MG63 (cell line): ENCODE measurements at regions not wholly inside any gene's neighbourhood (a gene's known extent, or its start where the extent isn't known, plus 50 kb on each side); places are given as distances from the start of the nearest gene placed in this dataset.
"Not testable (repeated sequence)": the region's sequence is repeated elsewhere in the genome, so short reads cannot be mapped to it uniquely, and the experiment has no call there.

ENCODE experiments used
- DNase-seq: peaks from one replicate; pipeline ENCODE4 v3.0.0-alpha.2; 2020
- H3K27me3 ChIP-seq: fragments of 250-450 bp; sonication (Bioruptor Pico); 2 replicates; pipeline ENCODE4 v1.5.1; 2020; ENCODE audit warnings: mild to moderate bottlenecking, moderate library complexity
- H3K36me3 ChIP-seq: fragments of 250-450 bp; sonication (Bioruptor Pico); 2 replicates; pipeline ENCODE4 v1.5.1; 2020; ENCODE audit warnings: mild to moderate bottlenecking, moderate library complexity
- H3K4me3 ChIP-seq: fragments of 250-450 bp; sonication (Bioruptor Pico); 2 replicates; pipeline ENCODE4 v1.5.1; 2020; ENCODE audit warnings: mild to moderate bottlenecking, moderate library complexity
- H3K9me3 ChIP-seq: fragments of 250-450 bp; sonication (Bioruptor Pico); 2 replicates; pipeline ENCODE4 v1.5.1; 2020; ENCODE audit warnings: mild to moderate bottlenecking, moderate library complexity

DNA sequence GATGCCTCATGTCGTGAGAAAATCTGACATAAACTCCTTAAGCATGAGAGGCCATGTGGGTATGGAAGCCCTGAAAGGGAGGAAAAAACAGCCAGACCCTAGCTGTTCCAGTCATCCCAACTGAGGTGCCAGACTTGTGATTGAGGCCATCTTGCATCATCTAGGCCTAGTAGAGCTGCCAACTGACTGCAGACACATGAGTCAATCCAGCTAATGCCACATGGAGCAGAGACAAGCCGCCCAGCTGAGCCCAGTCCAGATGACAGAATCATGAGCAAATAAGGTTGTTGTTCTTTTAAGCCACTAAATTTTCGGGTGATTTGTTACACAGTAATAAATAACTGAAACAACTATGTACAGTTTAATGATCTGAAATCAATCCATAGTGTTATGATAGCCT is 680.9 kb downstream of the MAFB start:
- peak; percentile 86 for DNase-seq
- H3K36me3 ChIP-seq, result no peaks in the 10 kb centered on the region
- no peaks in the 10 kb centered on the region for H3K9me3 ChIP-seq
- H3K27me3 ChIP-seq, result no peaks in the 10 kb centered on the region
- H3K4me3 ChIP-seq, result no peak overlapping the region

DNA sequence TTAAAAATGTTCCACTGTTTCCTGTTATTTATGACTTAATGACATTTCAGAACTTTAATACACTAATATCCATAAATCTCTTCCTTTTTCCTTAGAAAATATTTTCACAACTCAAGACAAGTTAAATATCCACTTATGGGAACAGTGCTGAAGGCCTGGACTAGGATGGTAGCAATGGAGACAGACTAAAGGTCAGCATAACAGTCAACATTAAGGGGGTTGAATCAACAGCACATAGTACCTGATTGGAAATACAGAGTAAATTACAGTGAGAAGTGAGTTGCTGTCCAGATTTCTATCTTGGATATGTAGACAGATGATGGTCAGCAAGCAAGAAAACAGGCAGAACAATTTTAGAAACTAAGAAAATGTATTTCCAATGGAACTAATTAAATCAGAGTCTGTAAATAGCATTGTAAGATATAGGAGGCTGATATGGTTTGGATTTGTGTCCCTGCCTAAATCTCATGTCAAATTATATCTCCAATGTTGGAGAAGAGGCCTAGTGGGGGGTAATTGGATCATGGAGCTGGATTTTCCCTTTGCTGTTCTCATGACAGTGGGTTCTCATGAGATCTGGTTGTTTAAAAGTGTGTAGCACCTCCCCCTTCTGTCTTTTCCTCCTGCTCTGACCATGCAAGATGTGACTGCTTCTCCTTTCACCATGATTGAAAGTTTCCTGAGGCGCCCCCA is 682.7 kb downstream of the MAFB start:
- no peak overlapping the region for H3K4me3 ChIP-seq
- H3K36me3 ChIP-seq, result no peaks in the 10 kb centered on the region
- H3K9me3 ChIP-seq, result no peaks in the 10 kb centered on the region
- no peaks in the 10 kb centered on the region for H3K27me3 ChIP-seq
- DNase-seq, result no peak

DNA sequence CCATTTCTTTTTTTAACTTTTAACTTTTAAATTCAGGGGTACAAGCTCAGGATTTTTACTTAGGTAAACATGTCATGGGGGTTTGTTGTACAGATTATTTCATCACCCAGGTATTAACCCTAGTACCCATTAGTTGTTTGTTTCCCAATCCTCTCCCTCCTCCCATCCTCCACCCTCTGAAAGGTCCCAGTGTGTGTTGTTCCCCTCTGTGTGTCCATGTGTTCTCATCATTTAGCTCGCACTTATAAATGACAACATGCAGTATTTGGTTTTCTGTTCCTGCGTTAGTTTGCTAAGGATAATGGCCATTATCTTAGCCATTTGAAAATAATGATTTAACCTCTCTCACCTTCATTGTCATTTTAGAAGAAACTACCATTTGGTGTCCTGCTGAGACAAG is 684.9 kb downstream of the MAFB start:
- not testable (repeated sequence) for H3K4me3 ChIP-seq, H3K9me3 ChIP-seq

DNA sequence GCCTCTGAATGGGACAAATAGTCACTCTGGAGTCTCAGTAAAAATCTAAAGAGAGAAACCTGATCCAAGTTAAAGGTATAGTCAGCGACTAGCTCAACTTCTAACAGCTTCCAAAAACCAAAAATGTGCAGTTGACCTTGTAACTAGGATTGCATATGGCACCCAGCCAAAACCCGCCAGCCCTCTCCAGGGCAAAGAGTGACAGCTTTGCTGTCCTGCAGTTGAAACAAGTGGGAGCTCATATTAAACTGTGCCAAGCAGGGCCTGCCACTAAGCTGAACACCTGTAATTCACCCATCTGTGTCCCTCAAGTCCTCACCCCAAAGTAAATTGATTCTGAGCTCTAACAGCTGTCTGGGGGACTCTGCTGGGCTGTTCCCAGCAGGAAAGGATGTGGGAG is 695.3 kb downstream of the MAFB start:
- DNase-seq, result no peak
- Histone ChIP-seq H3K27me3 (no peaks in the 10 kb centered on the region), H3K36me3 (no peaks in the 10 kb centered on the region), H3K9me3 (no peaks in the 10 kb centered on the region; the same call in 1 of the 2 replicates), H3K4me3 (no peak overlapping the region)

More for the DNA sequence above, 684.9 kb downstream of the MAFB start:
- not testable (repeated sequence) for H3K27me3 ChIP-seq, H3K36me3 ChIP-seq, DNase-seq

DNA sequence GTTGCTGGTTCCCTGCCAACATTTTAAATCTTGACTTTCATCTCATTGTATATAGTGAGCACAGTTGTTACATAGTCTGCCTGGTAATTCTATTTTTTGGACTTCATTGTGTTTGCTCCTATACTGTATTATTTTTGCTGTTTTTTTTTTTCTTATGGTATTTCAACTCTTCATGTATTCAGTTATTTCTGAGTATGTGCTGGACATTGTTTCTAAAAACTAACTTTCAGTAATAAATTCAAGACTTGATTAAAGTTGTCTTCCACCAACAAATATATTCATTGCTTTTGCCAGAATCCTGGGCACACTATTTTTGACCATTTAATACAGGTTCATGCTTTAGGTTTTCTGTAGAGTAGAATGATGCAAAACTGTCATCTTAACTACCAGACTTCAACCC is 698.3 kb downstream of the MAFB start:
- no peak for DNase-seq
- no peaks in the 10 kb centered on the region; the same call in 1 of the 2 replicates for H3K9me3 ChIP-seq
- H3K27me3 ChIP-seq, result no peaks in the 10 kb centered on the region
- H3K36me3 ChIP-seq, result no peaks in the 10 kb centered on the region
- no peak overlapping the region for H3K4me3 ChIP-seq

DNA sequence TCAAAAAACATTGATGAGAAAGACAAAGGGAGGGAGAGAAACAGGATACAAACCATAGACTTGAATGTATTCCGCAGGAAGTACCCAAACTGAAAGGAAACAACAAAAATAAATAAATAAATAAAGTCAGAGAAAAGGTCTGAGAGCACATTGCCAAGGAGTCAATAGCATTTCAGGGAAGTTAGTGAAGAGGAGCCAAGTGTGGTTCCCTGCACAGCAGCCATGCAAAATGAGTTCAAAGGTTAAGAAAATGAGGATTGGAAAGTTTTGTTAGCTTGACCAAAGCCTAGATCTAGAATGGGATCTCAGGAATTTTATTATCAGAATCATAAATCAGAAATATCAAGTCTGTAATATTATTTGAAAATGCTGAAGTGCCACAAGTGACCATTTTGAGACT is 700.0 kb downstream of the MAFB start:
- Histone ChIP-seq H3K4me3 (no peak overlapping the region), H3K9me3 (no peaks in the 10 kb centered on the region; the same call in 1 of the 2 replicates), H3K36me3 (no peaks in the 10 kb centered on the region), H3K27me3 (no peaks in the 10 kb centered on the region)
- no peak for DNase-seq

DNA sequence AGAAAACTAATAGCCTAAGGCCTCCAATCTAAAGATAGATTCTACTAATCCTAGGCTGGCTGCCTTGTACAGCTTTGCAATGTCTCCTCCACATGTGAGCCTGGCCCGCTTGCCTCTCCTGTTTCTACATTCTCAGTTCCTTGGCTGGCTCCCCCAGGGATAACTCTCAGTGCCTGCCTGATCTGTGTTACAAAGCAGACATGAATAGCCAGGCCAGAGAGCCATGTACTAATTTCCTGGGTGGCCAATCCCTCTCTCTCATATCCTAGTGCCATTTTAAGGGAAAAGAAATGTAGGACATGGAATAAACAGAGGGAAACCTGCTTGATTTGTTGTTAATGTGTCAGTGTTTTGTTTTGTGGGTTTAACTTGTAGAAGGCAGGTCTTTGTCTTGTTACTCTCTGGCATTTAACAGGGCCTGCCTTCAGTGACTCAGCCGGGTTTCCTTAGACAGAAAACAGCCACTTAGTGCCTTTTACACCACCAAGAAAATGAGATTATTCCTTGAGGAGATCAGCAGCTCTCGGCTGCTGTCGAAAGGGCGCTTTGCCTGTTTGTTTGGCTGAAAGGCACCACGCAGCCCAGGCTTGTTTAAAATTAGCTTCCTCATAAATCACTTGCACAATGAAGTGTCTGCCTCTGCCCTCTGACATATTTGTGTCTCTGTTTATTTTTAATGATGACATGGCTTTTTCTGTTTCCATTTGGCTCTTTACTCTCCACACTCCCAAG is 702.7 kb downstream of the MAFB start:
- H3K36me3 ChIP-seq, result no peaks in the 10 kb centered on the region
- no peak overlapping the region for H3K4me3 ChIP-seq
- H3K27me3 ChIP-seq, result no peaks in the 10 kb centered on the region
- DNase-seq, result peak; percentile 70
- no peaks in the 10 kb centered on the region for H3K9me3 ChIP-seq

DNA sequence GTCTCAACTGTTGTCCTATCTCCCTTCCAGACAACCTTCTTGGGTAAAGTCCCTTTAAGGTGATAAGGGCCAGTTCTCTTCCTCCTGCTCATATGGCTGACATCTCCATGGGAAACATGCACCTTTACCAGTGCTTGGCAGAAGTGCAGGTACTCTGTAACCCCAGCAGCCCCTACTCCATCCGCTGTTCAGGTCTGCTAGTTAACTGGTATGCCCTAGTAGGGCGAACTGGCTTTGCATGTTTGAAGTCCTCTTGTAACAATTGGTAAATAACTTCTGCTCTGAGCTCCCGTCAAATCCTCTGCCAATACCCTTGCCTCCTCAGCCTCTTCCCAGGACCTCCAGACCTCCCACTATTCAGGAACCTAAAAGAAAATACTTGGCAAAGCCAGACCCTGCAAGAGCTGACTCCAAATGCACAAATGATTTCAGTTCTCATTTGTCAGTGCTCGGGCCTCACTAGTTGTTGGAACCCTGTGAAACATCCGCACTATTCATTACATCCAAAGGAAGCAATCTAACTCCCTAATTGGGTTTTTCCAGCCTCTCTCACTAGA is 703.7 kb downstream of the MAFB start:
- Histone ChIP-seq H3K27me3 (no peaks in the 10 kb centered on the region), H3K9me3 (no peaks in the 10 kb centered on the region)
- no peak for DNase-seq

DNA sequence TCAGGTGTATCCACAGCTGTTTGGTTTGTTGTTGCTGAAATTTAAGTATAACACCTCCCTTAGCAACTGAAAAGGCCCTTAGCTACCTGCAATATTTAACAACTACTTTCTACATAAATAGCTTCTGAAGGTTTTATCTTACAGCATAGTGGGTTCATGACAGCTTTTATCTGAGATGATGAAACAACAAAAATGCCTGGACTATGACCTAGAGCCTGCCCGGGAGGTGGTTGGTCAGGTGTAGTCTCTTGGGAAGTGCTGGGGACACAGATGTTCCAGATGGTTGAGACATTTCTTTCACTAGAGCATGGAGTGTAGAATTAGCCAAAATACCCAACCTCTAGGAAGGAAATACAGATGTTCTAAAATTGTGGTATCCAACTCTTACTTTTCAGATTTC is 705.4 kb downstream of the MAFB start:
- H3K27me3 ChIP-seq, result no peaks in the 10 kb centered on the region
- H3K4me3 ChIP-seq, result no peak overlapping the region
- no peak for DNase-seq
- no peaks in the 10 kb centered on the region for H3K9me3 ChIP-seq
- H3K36me3 ChIP-seq, result no peaks in the 10 kb centered on the region

More for the DNA sequence above, 703.7 kb downstream of the MAFB start:
- no peak overlapping the region for H3K4me3 ChIP-seq
- H3K36me3 ChIP-seq, result no peaks in the 10 kb centered on the region

DNA sequence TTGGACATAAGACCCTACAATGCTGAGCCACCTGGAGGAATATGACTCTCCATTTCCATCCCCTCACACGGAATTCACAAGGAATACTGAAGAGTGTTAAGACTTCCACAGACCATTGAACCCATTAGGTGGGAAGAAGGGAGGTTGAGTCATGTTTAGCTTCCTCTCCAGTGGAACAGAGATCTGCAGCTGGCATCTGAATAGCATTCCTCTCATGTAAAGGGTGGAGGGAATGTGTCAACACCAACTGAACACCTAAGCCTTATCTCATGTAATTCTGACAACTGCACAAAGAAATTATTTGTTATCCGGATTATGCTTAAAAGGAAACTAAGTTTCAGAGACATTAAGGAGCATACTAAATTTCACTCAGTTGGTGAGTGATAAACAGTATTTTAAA is 705.9 kb downstream of the MAFB start:
- no peaks in the 10 kb centered on the region for H3K36me3 ChIP-seq
- H3K27me3 ChIP-seq, result no peaks in the 10 kb centered on the region
- DNase-seq, result no peak
- no peaks in the 10 kb centered on the region for H3K9me3 ChIP-seq
- no peak overlapping the region for H3K4me3 ChIP-seq

DNA sequence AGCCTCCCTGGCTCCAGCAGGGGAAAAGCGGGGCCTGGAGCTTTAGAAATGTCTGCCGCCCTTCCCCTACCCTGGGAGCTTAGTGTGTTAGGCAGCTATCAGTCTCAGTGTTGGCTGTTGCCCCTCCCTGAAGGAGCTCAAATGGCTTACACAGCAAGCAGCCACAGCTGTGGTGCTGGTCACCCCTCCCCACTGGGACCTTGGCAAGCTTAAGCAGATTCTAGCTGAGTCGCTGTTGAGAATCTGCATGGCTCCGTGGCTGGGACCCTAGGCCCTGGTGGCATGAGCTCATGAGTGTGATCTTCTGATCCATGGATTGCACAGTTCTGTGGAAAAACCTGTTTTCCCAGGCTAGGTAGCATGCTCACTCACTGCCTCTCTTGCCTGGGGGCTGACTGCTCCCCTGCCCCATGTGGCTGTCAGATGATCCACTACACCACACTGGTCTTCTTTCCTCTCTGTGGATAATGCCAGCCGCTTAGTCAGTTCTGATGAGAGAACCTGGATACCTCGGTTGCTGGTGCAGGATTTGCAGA is 714.0 kb downstream of the MAFB start:
- Histone ChIP-seq H3K27me3 (no peaks in the 10 kb centered on the region), H3K9me3 (peaks cover 3% of the 10 kb centered on the region; the same call in 1 of the 2 replicates), H3K4me3 (no peak overlapping the region), H3K36me3 (no peaks in the 10 kb centered on the region)
- DNase-seq, result peak; percentile 54

DNA sequence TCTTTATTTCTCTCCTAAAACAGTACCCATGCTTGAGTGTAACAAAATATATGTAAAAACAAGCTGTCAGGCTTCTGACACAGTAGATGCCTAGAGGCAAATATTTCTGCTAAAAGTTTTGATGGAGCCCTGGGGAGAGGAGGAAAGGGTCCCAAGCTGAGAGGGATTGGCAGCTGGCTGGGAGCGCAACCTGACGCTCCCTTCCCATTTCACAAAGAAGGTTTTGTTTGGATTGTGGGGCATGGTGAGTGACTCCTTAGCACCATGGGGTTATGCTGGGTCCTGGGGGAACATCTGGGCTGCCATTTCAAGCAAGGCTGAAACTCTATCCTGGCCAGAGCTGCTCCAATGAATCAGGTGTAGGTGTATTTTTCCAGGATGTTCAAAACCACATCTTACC is 720.5 kb downstream of the MAFB start:
- Histone ChIP-seq H3K4me3 (no peak overlapping the region), H3K9me3 (0 out of 2 replicates have a peak, but pooled peaks cover 3% of the 10 kb centered on the region), H3K27me3 (no peaks in the 10 kb centered on the region), H3K36me3 (no peaks in the 10 kb centered on the region)
- no peak for DNase-seq

DNA sequence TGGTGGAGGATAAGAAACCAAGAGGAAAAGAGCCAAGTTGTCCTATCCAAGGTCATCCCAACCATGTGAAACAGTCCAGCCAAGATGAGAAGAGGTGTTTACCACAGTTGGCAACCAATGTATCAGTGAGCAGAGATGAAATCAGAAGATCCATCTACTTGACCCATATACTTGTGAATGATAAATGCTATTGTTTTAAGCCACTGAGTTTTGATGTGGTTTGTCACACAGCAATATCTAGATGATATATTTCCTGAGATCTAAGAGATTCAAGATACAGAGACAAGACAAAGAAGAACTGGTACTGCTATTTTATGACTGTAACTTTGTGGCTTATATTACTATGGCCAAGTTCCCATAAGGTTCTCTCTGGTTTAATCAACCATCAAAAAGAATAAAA is 721.2 kb downstream of the MAFB start:
- H3K36me3 ChIP-seq, result no peaks in the 10 kb centered on the region
- H3K9me3 ChIP-seq, result 0 out of 2 replicates have a peak, but pooled peaks cover 3% of the 10 kb centered on the region
- DNase-seq, result no peak
- H3K27me3 ChIP-seq, result no peaks in the 10 kb centered on the region
- no peak overlapping the region for H3K4me3 ChIP-seq

DNA sequence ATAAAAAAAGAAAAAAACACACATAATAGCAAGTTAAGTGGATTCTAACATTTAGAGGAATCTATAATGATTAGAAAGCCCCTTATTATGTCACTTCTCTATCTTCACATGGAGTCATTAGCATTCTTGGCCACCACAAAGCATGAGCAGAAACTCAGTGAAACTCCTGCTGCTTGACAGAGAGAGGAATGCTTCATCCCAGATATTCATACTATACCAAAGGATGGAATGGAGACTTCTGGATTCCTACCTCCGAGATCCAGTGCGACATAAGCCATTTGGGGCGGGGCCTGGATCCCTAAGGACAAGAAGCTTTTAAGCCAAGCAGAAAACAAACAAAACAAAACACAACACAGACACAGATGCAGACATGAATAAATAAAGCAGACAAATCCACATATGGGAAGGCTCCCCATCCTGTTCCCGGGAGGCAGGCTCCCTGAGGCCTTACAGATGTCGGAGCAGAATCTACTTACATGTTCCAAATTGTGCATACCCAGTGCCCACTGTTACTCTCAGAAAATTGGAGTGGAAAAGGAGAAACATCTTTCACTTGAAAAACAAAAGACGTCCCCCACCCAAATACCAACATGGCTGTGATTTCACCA is 727.3 kb downstream of the MAFB start:
- H3K9me3 ChIP-seq, result no peaks in the 10 kb centered on the region
- no peak for DNase-seq
- H3K36me3 ChIP-seq, result no peaks in the 10 kb centered on the region
- H3K27me3 ChIP-seq, result no peaks in the 10 kb centered on the region
- no peak overlapping the region for H3K4me3 ChIP-seq

DNA sequence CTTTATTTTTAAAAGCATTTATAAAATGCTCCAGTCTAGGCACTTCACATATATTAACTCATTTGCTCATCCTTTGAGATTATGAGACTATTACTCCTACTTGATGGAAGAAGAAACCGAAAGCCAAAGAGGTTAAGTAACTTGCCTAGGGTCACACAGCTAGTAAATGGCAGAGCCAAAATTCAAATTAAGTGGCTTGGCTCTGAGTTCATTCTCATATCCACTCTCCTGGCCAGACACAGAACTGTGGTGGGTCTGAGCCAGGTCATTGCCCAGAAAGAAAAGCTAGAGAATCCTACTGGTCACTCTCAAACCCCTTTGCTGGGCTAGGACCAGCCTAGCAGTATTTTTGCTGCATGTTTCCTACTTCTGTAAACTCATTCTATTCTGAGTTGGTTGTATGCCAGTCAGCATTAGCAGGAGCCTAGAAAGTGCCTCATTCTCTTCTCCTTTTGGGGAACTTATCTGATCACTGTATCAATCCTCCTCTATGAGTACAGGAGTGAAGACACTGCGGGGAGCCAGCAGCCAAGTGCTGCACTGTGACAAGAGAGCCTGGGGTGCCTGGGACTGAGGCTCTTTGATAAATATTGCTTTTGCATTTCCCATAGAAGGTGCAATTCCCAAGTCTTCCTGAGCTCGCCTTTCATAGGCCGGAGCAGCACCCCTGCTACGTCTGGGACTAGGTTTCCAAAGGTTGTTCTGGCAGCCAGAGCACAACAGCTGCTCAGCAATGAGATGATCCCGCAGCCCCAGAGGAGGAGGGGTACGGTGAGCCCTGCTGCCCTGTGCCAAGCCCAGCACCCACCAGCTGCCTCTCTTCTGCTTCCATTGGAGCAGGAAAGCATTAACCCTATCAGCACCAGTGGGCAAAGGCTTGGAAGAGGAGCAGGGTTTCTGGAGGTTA is 728.3 kb downstream of the MAFB start:
- no peaks in the 10 kb centered on the region for H3K27me3 ChIP-seq
- no peaks in the 10 kb centered on the region for H3K9me3 ChIP-seq
- H3K36me3 ChIP-seq, result no peaks in the 10 kb centered on the region
- no peak overlapping the region for H3K4me3 ChIP-seq
- peak; percentile 25 for DNase-seq

DNA sequence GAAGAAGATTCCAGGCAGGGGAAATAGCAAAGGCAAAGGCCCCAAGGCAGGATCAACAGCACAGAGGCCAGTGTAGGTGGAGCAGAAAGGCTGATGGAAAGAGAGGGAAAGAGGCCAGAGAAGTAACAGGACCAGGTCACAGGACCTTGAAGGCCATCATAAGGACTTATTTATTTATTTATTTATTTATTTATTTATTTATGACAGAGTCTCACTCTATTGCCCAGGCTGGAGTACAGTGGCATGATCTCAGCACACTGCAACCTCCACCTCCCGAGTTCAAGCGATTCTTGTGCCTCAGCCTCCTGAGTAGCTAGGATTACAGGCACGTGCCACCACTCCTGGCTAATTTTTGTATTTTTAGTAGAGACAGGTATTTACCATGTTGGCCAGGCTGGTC is 731.1 kb downstream of the MAFB start:
- not testable (repeated sequence) for DNase-seq, H3K27me3 ChIP-seq, H3K9me3 ChIP-seq, H3K36me3 ChIP-seq, H3K4me3 ChIP-seq
